GM23338 (cell line): ENCODE measurements at regions not wholly inside any gene's neighbourhood (a gene's known extent, or its start where the extent isn't known, plus 50 kb on each side); places are given as distances from the start of the nearest gene placed in this dataset.

Source experiments
- ATAC-seq: fragments of 200-7000 bp; cut with Tn5 transposase; 3 replicates; pipeline ENCODE4 v1.9.1; 2020
- DNase-seq: peaks from one replicate; pipeline ENCODE4 v3.0.0-alpha.2; 2015; ENCODE audit warnings: low spot score
- H2AFZ ChIP-seq: fragments of 200-600 bp; sonication (generic); 2 replicates; pipeline ENCODE4 v1.8.0; 2016; ENCODE audit warnings: antibody characterized with exemption, mild to moderate bottlenecking, moderate library complexity
- H3F3A ChIP-seq: fragments of 200-600 bp; sonication (generic); replicated peaks from 2 replicates; pipeline ENCODE4 v1.8.0; 2017; ENCODE audit warnings: antibody characterized with exemption, mixed run types, low read depth
- H3K27ac ChIP-seq: fragments of 200-600 bp; sonication (generic); 2 replicates; pipeline ENCODE4 v1.6.1; 2016; ENCODE audit warnings: low read depth
- H3K27me3 ChIP-seq: fragments of 200-600 bp; sonication (generic); 2 replicates; pipeline ENCODE4 v1.8.0; 2016; ENCODE audit warnings: mild to moderate bottlenecking, mixed run types, moderate library complexity; ENCODE audit not compliant: insufficient read depth
- H3K36me3 ChIP-seq: fragments of 200-600 bp; sonication (generic); 2 replicates; pipeline ENCODE4 v1.8.0; 2016; ENCODE audit warnings: mild to moderate bottlenecking; ENCODE audit not compliant: insufficient read depth
- H3K4me1 ChIP-seq: fragments of 200-600 bp; sonication (generic); 2 replicates; pipeline ENCODE4 v1.8.0; 2016; ENCODE audit warnings: mild to moderate bottlenecking, moderate library complexity; ENCODE audit not compliant: insufficient read depth
- H3K4me2 ChIP-seq: fragments of 200-600 bp; sonication (generic); 2 replicates; pipeline ENCODE4 v1.7.1; 2017; ENCODE audit warnings: mixed run types
- H3K4me3 ChIP-seq: fragments of 200-600 bp; sonication (generic); 2 replicates; pipeline ENCODE4 v1.6.1; 2016; ENCODE audit warnings: mixed run types
- H3K79me2 ChIP-seq: fragments of 200-600 bp; sonication (generic); replicated peaks from 2 replicates; pipeline ENCODE4 v1.8.0; 2017; ENCODE audit warnings: mild to moderate bottlenecking; ENCODE audit not compliant: insufficient read depth
- H3K9me2 ChIP-seq: fragments of 200-600 bp; sonication (generic); 2 replicates; pipeline ENCODE4 v1.8.0; 2017; ENCODE audit not compliant: insufficient read depth
- H4K20me1 ChIP-seq: fragments of 200-600 bp; sonication (generic); replicated peaks from 2 replicates; pipeline ENCODE4 v1.8.0; 2017; ENCODE audit warnings: mild to moderate bottlenecking; ENCODE audit not compliant: insufficient read depth
- H3K27ac Mint-ChIP-seq: 2 replicates; pipeline ENCODE4 v1.8.0; 2020; ENCODE audit warnings: inconsistent platforms, mild to moderate bottlenecking, moderate library complexity, mixed read lengths
- H3K27me3 Mint-ChIP-seq: 3 replicates; pipeline ENCODE4 v1.8.0; 2022; ENCODE audit warnings: low read depth, mild to moderate bottlenecking, moderate library complexity, mixed read lengths, inconsistent platforms; ENCODE audit not compliant: insufficient read depth, poor library complexity
- H3K36me3 Mint-ChIP-seq: 3 replicates; pipeline ENCODE4 v1.8.0; 2021; ENCODE audit warnings: low read depth, mild to moderate bottlenecking, inconsistent platforms, moderate library complexity, mixed read lengths
- H3K4me1 Mint-ChIP-seq: 3 replicates; pipeline ENCODE4 v1.8.0; 2020; ENCODE audit warnings: mild to moderate bottlenecking, inconsistent platforms, mixed read lengths
- H3K4me3 Mint-ChIP-seq: 3 replicates; pipeline ENCODE4 v1.8.0; 2021; ENCODE audit warnings: moderate library complexity, mild to moderate bottlenecking, inconsistent platforms, mixed read lengths
- H3K9me3 Mint-ChIP-seq: 3 replicates; pipeline ENCODE4 v1.8.0; 2020; ENCODE audit warnings: moderate library complexity, mild to moderate bottlenecking, inconsistent platforms, mixed read lengths
- CREB1 ChIP-seq: fragments of 250-450 bp; sonication (Bioruptor Pico); IDR thresholded peaks from 2 replicates; pipeline ENCODE4 v1.5.0; 2020; ENCODE audit warnings: low read depth, mild to moderate bottlenecking, moderate library complexity
- EZH2 ChIP-seq: fragments of 200-600 bp; sonication (generic); IDR thresholded peaks from one replicate; pipeline ENCODE4 v1.8.0; 2017; ENCODE audit warnings: antibody characterized with exemption, mild to moderate bottlenecking, low read depth; ENCODE audit not compliant: unreplicated experiment
- EZH2phosphoT487 ChIP-seq: fragments of 200-600 bp; sonication (generic); IDR thresholded peaks from one replicate; pipeline ENCODE4 v1.8.1; 2018; ENCODE audit warnings: antibody characterized with exemption; ENCODE audit not compliant: unreplicated experiment
- JUNB ChIP-seq: IDR thresholded peaks from one replicate; pipeline ENCODE4 v1.6.1; 2016; ENCODE audit warnings: antibody characterized with exemption; ENCODE audit not compliant: unreplicated experiment
- NANOG ChIP-seq: IDR thresholded peaks from 2 replicates; pipeline ENCODE4 v1.6.1; 2016; ENCODE audit warnings: antibody characterized with exemption, borderline replicate concordance
- POLR2AphosphoS5 ChIP-seq: IDR thresholded peaks from 2 replicates; pipeline ENCODE4 v1.6.1; 2016; ENCODE audit warnings: antibody characterized with exemption, low read depth
- STAT1 ChIP-seq: IDR thresholded peaks from one replicate; pipeline ENCODE4 v1.6.1; 2016; ENCODE audit warnings: antibody characterized with exemption; ENCODE audit not compliant: unreplicated experiment
- ZNF331 ChIP-seq: fragments of 250-450 bp; sonication (Bioruptor Pico); IDR thresholded peaks from 2 replicates; pipeline ENCODE4 v1.5.0; 2020; ENCODE audit warnings: low read depth, mild to moderate bottlenecking, moderate library complexity
- TF ChIP-seq, protein P1 (sequence below), 2 experiments: fragments of 200-600 bp in 1 of 2; sonication (generic) in 1 of 2; conservative IDR thresholded peaks; 2 replicates each; pipeline versions ENCODE4 v1.5.1 to v1.6.1; 2016 to 2017; ENCODE audit warnings: antibody characterized with exemption in 2 of 2, low read depth in 2 of 2, mild to moderate bottlenecking in 2 of 2, moderate library complexity in 1 of 2
- TF ChIP-seq, protein P2 (sequence below): IDR thresholded peaks from 2 replicates; pipeline ENCODE4 v1.6.1; 2016; ENCODE audit warnings: antibody characterized with exemption
- TF ChIP-seq, protein P3 (sequence below): IDR thresholded peaks from one replicate; pipeline ENCODE4 v1.6.1; 2018; ENCODE audit warnings: antibody characterized with exemption; ENCODE audit not compliant: unreplicated experiment

DNA sequence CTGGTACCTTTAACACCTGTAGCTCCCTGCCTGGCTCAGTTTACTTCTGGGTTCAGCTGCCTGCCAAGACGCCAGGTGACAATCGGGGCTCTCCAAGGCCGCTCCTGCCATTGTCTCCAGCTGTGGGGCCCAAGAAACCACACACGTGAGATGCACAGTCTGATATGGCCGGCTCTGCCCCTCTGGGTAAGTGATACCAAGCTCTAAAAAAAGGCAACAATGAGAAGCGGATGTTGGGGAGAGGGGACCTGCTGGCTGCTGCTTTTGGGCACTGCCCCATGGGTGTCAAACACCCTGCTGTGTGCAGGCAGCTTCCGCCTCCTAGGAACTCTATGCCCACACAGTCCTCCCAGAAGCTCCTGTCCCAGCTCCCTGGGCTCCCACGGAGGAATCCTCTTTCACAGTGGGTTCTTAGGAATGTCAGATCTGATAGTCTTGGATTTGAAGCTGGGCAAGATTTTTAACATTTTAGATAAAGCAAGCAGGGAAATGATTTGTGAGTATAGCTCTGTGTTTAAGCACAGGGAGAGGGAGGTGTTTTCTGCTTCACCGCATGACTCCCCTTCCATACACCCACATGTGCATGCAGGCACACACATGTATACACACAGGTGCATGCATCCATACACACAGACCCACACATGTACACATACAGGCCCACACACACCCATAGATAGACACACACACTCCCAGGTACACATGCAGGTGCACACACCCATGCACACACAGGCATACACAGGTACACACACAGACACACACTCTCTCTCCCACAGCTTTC, 1135.8 kb downstream of the BCL11B start (continued):
- TF ChIP-seq CREB1 (no peak), EZH2phosphoT487 (no peak)
- TF ChIP-seq, protein P1, sequence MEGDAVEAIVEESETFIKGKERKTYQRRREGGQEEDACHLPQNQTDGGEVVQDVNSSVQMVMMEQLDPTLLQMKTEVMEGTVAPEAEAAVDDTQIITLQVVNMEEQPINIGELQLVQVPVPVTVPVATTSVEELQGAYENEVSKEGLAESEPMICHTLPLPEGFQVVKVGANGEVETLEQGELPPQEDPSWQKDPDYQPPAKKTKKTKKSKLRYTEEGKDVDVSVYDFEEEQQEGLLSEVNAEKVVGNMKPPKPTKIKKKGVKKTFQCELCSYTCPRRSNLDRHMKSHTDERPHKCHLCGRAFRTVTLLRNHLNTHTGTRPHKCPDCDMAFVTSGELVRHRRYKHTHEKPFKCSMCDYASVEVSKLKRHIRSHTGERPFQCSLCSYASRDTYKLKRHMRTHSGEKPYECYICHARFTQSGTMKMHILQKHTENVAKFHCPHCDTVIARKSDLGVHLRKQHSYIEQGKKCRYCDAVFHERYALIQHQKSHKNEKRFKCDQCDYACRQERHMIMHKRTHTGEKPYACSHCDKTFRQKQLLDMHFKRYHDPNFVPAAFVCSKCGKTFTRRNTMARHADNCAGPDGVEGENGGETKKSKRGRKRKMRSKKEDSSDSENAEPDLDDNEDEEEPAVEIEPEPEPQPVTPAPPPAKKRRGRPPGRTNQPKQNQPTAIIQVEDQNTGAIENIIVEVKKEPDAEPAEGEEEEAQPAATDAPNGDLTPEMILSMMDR (conservative IDR thresholded peaks at IDR 0.05; ENCODE audit: low read depth in 2 of 2) = no peak

DNA sequence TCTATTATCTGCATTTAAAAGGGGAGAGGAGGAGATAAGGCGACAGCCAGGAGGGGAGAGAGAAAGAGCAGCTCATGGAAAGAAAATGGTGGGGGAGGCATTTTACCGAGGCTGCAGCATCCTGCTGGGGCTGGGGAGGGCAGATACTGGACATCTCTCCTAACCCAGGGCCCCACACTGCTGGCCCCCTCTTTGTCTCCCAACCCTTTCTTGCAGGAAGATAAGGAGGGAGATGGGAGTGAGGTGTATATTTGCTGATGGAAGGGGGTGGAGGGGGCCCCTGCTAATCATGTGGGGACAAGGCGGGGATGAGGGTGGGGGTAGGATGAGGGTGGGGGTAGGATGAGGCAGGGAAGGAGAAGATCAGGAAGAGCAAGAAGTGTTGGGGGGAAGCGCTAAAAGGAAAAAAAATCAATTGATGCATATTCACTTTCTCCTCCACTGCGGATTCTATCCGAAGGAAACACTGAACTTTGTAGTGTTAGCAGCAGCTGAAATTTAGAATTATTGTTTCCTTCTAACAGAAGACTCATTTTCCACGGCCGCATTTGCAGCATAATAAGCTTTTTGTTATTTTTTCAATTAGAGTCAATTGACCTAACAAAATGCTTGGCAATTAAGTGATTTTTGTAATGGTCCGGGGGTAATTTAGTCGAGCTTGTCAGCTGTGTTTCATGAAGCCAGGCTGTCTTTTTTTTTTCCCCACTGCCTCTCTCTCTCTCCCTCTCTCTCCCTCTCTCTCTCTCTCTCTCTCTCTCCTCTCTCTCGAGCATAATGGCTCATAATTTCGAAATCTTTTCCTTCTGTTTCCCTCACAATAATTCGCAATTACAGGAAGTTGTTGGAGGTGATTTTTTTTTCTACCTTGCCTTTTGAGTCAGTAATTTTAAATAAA, 1134.6 kb downstream of the BCL11B start:
- Mint-ChIP-seq H3K27me3 (no peaks in the 10 kb centered on the region), H3K4me1 (peaks cover 30% of the 10 kb centered on the region), H3K27ac (no peak overlapping the region), H3K36me3 (no peaks in the 10 kb centered on the region), H3K9me3 (no peaks in the 10 kb centered on the region), H3K4me3 (no peak overlapping the region; the same call in 2 of the 3 replicates)
- DNase-seq (no peak), ATAC-seq (peak; percentile 30)
- Histone ChIP-seq H3K4me3 (peak overlapping the region; percentile 36; the same call in 1 of the 2 replicates), H3K9me2 (no peaks in the 10 kb centered on the region), H3K27me3 (no peaks in the 10 kb centered on the region), H3K79me2 (no peaks in the 10 kb centered on the region), H2AFZ (peak overlapping the region; percentile 82; the same call in 1 of the 2 replicates), H3K4me2 (peak overlapping the region; percentile 54), H4K20me1 (no peaks in the 10 kb centered on the region), H3K4me1 (peaks cover 27% of the 10 kb centered on the region), H3K36me3 (no peaks in the 10 kb centered on the region), H3K27ac (no peak overlapping the region), H3F3A (no peaks in the 10 kb centered on the region)
- no peak for TF ChIP-seq CREB1
- no peak for TF ChIP-seq ZNF331
- no peak for TF ChIP-seq STAT1
- TF ChIP-seq EZH2phosphoT487 = no peak
- TF ChIP-seq, protein P2, sequence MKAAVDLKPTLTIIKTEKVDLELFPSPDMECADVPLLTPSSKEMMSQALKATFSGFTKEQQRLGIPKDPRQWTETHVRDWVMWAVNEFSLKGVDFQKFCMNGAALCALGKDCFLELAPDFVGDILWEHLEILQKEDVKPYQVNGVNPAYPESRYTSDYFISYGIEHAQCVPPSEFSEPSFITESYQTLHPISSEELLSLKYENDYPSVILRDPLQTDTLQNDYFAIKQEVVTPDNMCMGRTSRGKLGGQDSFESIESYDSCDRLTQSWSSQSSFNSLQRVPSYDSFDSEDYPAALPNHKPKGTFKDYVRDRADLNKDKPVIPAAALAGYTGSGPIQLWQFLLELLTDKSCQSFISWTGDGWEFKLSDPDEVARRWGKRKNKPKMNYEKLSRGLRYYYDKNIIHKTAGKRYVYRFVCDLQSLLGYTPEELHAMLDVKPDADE = no peak
- TF ChIP-seq NANOG = no peak
- TF ChIP-seq, protein P1 (conservative IDR thresholded peaks at IDR 0.05; ENCODE audit: low read depth in 2 of 2) = no peak
- TF ChIP-seq POLR2AphosphoS5 = no peak
- no peak for TF ChIP-seq EZH2
- no peak for TF ChIP-seq JUNB
- TF ChIP-seq, protein P3, sequence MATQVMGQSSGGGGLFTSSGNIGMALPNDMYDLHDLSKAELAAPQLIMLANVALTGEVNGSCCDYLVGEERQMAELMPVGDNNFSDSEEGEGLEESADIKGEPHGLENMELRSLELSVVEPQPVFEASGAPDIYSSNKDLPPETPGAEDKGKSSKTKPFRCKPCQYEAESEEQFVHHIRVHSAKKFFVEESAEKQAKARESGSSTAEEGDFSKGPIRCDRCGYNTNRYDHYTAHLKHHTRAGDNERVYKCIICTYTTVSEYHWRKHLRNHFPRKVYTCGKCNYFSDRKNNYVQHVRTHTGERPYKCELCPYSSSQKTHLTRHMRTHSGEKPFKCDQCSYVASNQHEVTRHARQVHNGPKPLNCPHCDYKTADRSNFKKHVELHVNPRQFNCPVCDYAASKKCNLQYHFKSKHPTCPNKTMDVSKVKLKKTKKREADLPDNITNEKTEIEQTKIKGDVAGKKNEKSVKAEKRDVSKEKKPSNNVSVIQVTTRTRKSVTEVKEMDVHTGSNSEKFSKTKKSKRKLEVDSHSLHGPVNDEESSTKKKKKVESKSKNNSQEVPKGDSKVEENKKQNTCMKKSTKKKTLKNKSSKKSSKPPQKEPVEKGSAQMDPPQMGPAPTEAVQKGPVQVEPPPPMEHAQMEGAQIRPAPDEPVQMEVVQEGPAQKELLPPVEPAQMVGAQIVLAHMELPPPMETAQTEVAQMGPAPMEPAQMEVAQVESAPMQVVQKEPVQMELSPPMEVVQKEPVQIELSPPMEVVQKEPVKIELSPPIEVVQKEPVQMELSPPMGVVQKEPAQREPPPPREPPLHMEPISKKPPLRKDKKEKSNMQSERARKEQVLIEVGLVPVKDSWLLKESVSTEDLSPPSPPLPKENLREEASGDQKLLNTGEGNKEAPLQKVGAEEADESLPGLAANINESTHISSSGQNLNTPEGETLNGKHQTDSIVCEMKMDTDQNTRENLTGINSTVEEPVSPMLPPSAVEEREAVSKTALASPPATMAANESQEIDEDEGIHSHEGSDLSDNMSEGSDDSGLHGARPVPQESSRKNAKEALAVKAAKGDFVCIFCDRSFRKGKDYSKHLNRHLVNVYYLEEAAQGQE = no peak
